RPMI8226 (cell line): ENCODE measurements at regions not wholly inside any gene's neighbourhood (a gene's known extent, or its start where the extent isn't known, plus 50 kb on each side); places are given as distances from the start of the nearest gene placed in this dataset.
A peak's percentile ranks its signal among the peaks of the same experiment; 100 is the strongest.
"Not testable (repeated sequence)": the region's sequence is repeated elsewhere in the genome, so short reads cannot be mapped to it uniquely, and the experiment has no call there.

ENCODE experiments used
- DNase-seq: peaks from one replicate; pipeline ENCODE4 v3.0.0-alpha.2; 2015

DNA sequence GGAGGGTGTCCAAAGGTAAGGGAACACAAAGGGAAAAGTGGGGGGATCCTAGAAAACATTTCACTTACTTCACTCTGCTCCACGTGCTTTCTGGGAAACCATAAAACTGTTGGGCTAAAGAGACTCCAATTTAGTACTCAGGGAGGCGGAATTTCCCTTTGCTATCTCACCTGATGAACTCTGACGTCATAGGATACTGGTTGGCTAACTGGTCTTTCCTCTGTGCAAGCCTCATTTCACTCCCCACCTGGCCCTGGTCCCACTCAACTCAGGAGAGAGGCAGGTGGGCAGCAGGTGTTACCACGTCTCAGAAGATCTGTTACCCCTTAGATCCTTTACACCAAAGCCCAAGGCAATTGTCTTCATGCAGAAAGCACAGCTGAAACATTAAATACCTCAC, 51.8 kb upstream of the PMAIP1 start:
- no peak for DNase-seq

DNA sequence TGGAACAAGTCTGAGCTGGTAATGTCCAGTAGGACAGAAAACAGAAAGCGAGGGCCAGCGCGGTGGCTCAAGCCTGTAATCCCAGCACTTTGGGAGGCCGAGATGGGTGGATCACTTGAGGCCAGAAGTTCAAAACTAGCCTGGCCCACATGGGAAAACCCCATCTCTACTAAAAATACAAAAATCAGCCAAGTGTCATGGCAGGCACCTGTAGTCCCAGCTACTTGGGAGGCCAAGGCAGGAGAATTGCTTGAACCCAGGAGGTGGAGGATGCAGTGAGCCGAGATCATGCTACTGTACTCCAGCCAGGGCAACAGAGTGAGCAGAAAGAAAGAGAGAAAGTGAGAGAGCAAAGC, 52.3 kb upstream of the PMAIP1 start:
- DNase-seq = not testable (repeated sequence)

DNA sequence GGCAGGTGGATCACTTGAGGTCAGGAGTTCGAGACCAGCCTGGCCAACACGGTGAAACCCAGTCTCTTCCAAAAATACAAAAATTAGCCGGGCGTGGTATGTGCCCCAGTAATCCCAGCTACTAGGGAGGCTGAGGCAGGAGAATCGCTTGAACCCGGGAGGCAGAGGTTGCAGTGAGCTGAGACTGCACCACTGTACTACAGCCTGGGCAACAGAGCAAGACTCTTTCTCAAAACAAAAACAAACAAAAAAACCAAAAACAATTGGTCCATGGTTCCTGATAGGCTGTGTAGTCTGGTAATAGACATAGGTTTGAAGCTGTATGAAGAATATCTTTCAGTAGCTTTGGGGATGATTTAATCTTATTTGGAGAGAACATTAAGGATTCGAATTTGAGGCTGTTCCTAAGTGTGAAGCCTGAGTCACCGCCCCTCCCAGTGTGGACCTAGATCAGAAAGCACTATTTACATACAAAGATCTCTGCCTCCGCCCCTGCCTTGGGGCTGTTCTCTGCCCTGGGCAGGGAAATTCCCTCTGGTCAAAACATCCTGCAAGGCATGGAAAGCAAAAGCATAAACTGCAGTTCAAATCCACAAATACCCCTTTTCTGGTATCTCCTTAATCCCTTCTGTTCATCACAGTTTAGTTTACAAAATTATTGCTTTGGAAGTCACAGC, 52.8 kb upstream of the PMAIP1 start:
- DNase-seq = no peak

GRCh38 chr18:59842947-59843346, 56.8 kb upstream of the PMAIP1 start:
- no peak for DNase-seq

DNA sequence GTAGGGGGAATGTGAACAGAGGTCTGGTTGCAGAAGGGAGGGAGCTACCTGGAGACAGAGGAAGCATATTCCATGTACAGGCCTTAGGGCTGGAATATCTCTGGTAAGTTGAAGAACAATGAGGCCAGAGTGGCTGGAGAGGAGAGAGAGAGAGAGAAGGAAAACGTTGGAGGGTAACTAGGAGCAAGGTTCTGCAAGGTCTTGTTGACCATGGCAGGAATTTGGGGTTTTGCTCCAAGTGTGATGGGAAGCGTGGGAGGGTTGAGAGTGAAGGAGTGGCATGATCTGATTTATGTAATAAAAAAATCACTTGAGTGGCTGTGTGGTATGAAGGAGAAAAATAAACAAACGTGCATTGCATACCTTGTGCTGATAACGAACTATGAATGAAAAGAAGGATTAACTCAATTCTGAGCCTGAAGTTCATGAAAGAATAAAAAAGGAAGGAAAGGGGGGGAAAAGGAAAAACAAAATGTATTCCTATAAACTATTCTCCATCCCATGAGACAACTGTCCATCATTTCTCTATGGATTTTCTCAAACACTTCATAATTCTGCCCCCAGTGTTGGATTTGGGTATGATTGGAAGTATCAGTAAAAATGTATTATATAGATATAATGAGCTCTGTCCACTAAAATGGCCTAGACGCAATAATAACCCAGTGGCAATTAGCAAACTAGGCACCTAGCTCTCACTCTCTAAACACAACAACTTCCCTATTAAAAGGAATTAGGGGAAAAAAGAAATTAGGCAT, 59.7 kb upstream of the PMAIP1 start:
- no peak for DNase-seq

DNA sequence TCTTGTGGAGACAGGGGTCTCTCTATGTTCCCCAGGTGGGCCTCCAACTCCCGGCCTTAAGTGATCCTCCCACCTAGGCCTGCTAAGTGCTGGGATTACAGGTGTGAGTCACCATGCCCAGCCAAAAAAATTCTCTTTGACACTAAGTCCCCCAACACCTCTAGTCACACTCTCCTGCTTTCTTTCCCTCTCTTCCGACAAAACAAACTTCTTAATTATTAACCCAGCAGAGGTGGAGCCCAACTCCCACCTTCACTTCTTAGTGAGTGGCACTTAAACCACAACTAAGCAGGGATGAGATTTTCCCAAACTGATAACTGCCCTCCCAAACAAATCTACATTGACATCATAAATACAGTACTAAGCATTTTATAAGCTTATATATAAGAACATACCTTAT, 60.5 kb upstream of the PMAIP1 start:
- DNase-seq = no peak

- DNase-seq = peak; percentile 80
Observed at GRCh38 chr18:59837586-59837985, 62.2 kb upstream of the PMAIP1 start.

GRCh38 chr18:59835605-59836379, 64.0 kb upstream of the PMAIP1 start:
- DNase-seq = no peak

GRCh38 chr18:59834267-59834666, 65.5 kb upstream of the PMAIP1 start:
- DNase-seq = no peak

- no peak for DNase-seq
Observed at GRCh38 chr18:59833785-59834184, 66.0 kb upstream of the PMAIP1 start.

DNA sequence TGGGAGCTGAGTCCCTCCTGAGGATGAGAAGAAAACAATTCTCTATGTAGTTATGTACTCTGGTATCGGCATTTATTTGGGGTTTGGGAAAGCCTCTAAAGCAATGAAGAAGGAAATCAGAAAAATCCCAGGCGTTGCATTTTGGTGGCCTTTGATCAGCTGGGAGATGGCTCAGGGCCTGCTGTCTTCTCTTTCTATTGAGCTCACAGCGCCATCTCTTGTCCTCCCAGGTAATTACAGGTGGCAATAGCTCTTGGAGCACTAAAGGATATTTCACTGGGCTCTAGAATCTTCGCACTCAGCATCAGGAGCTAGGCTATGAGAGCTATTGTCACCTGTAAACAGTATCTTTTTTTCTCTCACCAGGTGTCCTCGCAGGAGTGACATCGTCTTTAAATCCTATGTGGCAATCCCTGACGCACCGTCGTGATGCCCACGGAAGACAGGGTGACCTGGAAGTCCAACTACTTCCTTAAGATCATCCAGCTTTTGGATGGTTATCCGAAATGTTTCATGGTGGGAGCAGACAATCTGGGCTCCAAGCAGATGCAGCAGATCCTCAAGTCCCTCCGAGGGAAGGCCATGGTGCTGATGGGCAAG, 76.1 kb upstream of the PMAIP1 start:
- peak; percentile 72 for DNase-seq

GRCh38 chr18:59822612-59823550, 76.9 kb upstream of the PMAIP1 start:
- no peak for DNase-seq

GRCh38 chr18:59821983-59822382, 77.8 kb upstream of the PMAIP1 start:
- no peak for DNase-seq

GRCh38 chr18:59820663-59821062, 79.1 kb upstream of the PMAIP1 start:
- DNase-seq = no peak

- no peak for DNase-seq
Observed at GRCh38 chr18:59818769-59819168, 81.0 kb upstream of the PMAIP1 start.

- no peak for DNase-seq
Observed at GRCh38 chr18:59814891-59815290, 84.9 kb upstream of the PMAIP1 start.

GRCh38 chr18:59813942-59814341, 85.9 kb upstream of the PMAIP1 start:
- DNase-seq = no peak

- DNase-seq = no peak
Observed at GRCh38 chr18:59810735-59811520, 88.9 kb upstream of the PMAIP1 start.

- no peak for DNase-seq
Observed at GRCh38 chr18:59810183-59810582, 89.6 kb upstream of the PMAIP1 start.

DNA sequence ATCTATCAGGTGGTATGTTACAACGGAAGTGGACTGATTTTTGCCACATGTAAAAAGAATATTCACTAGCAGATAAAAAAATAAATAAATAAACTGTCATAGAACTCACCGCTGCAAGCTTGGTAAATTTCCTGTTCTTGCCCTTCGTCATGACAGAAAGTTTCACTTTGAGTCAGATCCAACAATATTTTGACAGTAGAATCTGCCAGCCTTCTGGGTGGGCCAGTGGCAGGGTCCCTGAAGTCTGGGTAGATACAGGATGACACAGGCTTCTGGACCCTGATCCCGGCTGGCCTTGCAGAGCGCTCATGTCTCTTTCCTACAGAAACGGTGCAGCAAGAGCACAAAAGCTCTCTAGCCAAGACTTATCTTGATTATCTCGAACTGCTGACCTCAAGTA, 97.8 kb upstream of the PMAIP1 start:
- DNase-seq = no peak

- no peak for DNase-seq
Observed at GRCh38 chr18:59801576-59801975, 98.2 kb upstream of the PMAIP1 start.

GRCh38 chr18:59800897-59801296, 98.9 kb upstream of the PMAIP1 start:
- no peak for DNase-seq
